Hepatocyte (in vitro differentiated cells): ENCODE measurements at regions not wholly inside any gene's neighbourhood (a gene's known extent, or its start where the extent isn't known, plus 50 kb on each side); places are given as distances from the start of the nearest gene placed in this dataset.

ENCODE experiments used
- DNase-seq: peaks from one replicate; pipeline ENCODE4 v3.0.0-alpha.2; 2016; ENCODE audit warnings: low spot score
- H2AFZ ChIP-seq: fragments of 200-600 bp; sonication (generic); 2 replicates; pipeline ENCODE4 v1.6.0; 2016; ENCODE audit warnings: antibody characterized with exemption, mild to moderate bottlenecking
- H3K27ac ChIP-seq: fragments of 200-600 bp; sonication (generic); 2 replicates; pipeline ENCODE4 v1.5.1; 2016; ENCODE audit warnings: mild to moderate bottlenecking
- H3K27me3 ChIP-seq: fragments of 200-600 bp; sonication (generic); 2 replicates; pipeline ENCODE4 v1.6.1; 2016
- H3K36me3 ChIP-seq: fragments of 200-600 bp; sonication (generic); replicated peaks from 2 replicates; pipeline ENCODE4 v1.5.1; 2016; ENCODE audit warnings: low read depth; ENCODE audit not compliant: insufficient read depth
- H3K4me1 ChIP-seq: fragments of 200-600 bp; sonication (generic); 2 replicates; pipeline ENCODE4 v1.5.1; 2016; ENCODE audit warnings: mild to moderate bottlenecking, moderate library complexity; ENCODE audit not compliant: insufficient read depth
- H3K4me2 ChIP-seq: fragments of 200-600 bp; sonication (generic); 2 replicates; pipeline ENCODE4 v1.6.0; 2016
- H3K4me3 ChIP-seq: fragments of 200-600 bp; sonication (generic); 2 replicates; pipeline ENCODE4 v1.5.1; 2016; ENCODE audit warnings: mild to moderate bottlenecking
- H3K79me2 ChIP-seq: fragments of 200-600 bp; sonication (generic); 2 replicates; pipeline ENCODE4 v1.6.0; 2017; ENCODE audit warnings: mild to moderate bottlenecking
- H3K9me2 ChIP-seq: fragments of 200-600 bp; sonication (generic); replicated peaks from 2 replicates; pipeline ENCODE4 v1.6.0; 2017; ENCODE audit warnings: mild to moderate bottlenecking; ENCODE audit not compliant: insufficient read depth
- H3K9me3 ChIP-seq: fragments of 200-600 bp; sonication (generic); 2 replicates; pipeline ENCODE4 v1.5.1; 2016; ENCODE audit warnings: low read depth, mild to moderate bottlenecking
- H4K20me1 ChIP-seq: fragments of 200-600 bp; sonication (generic); 2 replicates; pipeline ENCODE4 v1.6.0; 2016; ENCODE audit warnings: mild to moderate bottlenecking; ENCODE audit not compliant: insufficient read depth, poor library complexity, severe bottlenecking
- CTCF ChIP-seq: fragments of 200-600 bp; sonication (generic); IDR thresholded peaks from 2 replicates; pipeline ENCODE4 v1.5.1; 2016; ENCODE audit warnings: antibody characterized with exemption, mild to moderate bottlenecking; ENCODE audit not compliant: poor library complexity
- EZH2 ChIP-seq: fragments of 200-600 bp; sonication (generic); IDR thresholded peaks from 2 replicates; pipeline ENCODE4 v1.6.1; 2016; ENCODE audit warnings: antibody characterized with exemption, mild to moderate bottlenecking, borderline replicate concordance
- EZH2phosphoT487 ChIP-seq: fragments of 200-600 bp; sonication (generic); IDR thresholded peaks from one replicate; pipeline ENCODE4 v1.6.1; 2018; ENCODE audit warnings: antibody characterized with exemption, mild to moderate bottlenecking, low read depth, moderate library complexity; ENCODE audit not compliant: unreplicated experiment, severe bottlenecking
- WGBS: methylation state at CpG from one replicate; pipeline ENCODE4 v1.1.6; 2016; ENCODE audit warnings: low lambda C conversion rate; ENCODE audit errors: missing lambda C conversion rate; 5-methylcytosine and 5-hydroxymethylcytosine counted together

DNA sequence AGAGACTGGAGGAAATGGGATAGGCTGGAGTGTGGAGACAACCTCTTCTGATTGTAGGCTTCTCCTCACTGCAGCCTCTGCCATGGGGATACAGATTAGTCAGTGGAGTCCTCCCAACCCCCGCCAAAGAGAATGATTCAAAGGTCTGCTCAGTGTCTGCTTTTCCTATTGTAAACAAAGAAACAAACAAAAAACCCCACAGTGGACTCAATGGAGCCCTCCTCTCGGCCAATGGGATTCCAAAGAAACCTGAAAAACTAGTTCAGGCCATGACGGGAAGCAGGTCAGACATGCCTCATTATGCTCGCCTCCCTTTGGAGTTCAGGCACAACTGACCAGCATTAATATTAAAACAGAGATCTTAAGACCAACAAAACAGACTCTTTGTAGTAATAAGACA, 85.8 kb downstream of the SEC61B start:
- H3K9me2 ChIP-seq = no peaks in the 10 kb centered on the region
- no peak overlapping the region for H2AFZ ChIP-seq
- H4K20me1 ChIP-seq = no peaks in the 10 kb centered on the region
- no peaks in the 10 kb centered on the region for H3K36me3 ChIP-seq
- H3K27ac ChIP-seq = no peak overlapping the region
- no peaks in the 10 kb centered on the region for H3K9me3 ChIP-seq
- no peak overlapping the region for H3K4me2 ChIP-seq
- H3K27me3 ChIP-seq = no peaks in the 10 kb centered on the region
- no peaks in the 10 kb centered on the region for H3K4me1 ChIP-seq
- no peak overlapping the region for H3K4me3 ChIP-seq
- 33% methylated on average over 4 of the region's 4 CpGs for WGBS
- TF ChIP-seq EZH2 = no peak
- TF ChIP-seq EZH2phosphoT487 = no peak
- TF ChIP-seq CTCF = no peak
- no peak for DNase-seq
- H3K79me2 ChIP-seq = no peaks in the 10 kb centered on the region

GRCh38 chr9:99309141-99309939, 87.3 kb downstream of the SEC61B start:
- H3K4me2 ChIP-seq = no peak overlapping the region
- no peak for DNase-seq
- H3K4me3 ChIP-seq = no peak overlapping the region
- no peaks in the 10 kb centered on the region for H4K20me1 ChIP-seq
- H3K27me3 ChIP-seq = no peaks in the 10 kb centered on the region
- H3K9me3 ChIP-seq = no peaks in the 10 kb centered on the region
- no peak overlapping the region for H2AFZ ChIP-seq
- TF ChIP-seq EZH2 (no peak), EZH2phosphoT487 (no peak), CTCF (no peak)
- H3K27ac ChIP-seq = no peak overlapping the region
- no peaks in the 10 kb centered on the region for H3K79me2 ChIP-seq
- H3K9me2 ChIP-seq = no peaks in the 10 kb centered on the region
- WGBS = 89% methylated on average over 7 of the region's 7 CpGs
- H3K4me1 ChIP-seq = no peaks in the 10 kb centered on the region
- H3K36me3 ChIP-seq = no peaks in the 10 kb centered on the region

DNA sequence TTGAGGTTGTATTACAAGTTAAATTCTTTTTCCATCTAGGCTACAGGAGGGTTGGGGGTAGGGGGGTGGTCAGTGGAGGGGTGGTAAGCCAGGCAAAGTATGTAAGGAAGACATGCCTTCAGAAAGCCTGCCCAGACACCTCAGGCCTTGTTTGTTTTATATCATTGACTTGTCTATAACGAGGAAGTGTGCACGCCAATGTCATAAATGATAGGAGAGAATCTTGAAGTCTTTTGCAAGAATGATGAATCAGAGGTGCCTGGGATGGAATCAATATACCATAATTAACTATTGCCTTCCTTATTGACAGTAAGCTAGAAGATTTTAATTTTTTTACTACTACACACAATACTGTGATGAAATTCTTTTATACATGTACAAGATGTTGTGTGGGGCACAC, 90.7 kb downstream of the SEC61B start:
- Histone ChIP-seq H3K9me3 (no peaks in the 10 kb centered on the region), H2AFZ (no peak overlapping the region), H4K20me1 (no peaks in the 10 kb centered on the region), H3K9me2 (no peaks in the 10 kb centered on the region), H3K27ac (no peak overlapping the region), H3K79me2 (no peaks in the 10 kb centered on the region), H3K27me3 (no peaks in the 10 kb centered on the region), H3K4me2 (no peak overlapping the region), H3K4me1 (no peaks in the 10 kb centered on the region), H3K4me3 (no peak overlapping the region), H3K36me3 (no peaks in the 10 kb centered on the region)
- TF ChIP-seq EZH2phosphoT487 (no peak), CTCF (no peak), EZH2 (no peak)
- DNase-seq = no peak
- 78% methylated on average over 2 of the region's 2 CpGs for WGBS
